ENCODE measurements at regions not wholly inside any gene's neighbourhood (a gene's known extent, or its start where the extent isn't known, plus 50 kb on each side); places are given as distances from the start of the nearest gene placed in this dataset.

DNA sequence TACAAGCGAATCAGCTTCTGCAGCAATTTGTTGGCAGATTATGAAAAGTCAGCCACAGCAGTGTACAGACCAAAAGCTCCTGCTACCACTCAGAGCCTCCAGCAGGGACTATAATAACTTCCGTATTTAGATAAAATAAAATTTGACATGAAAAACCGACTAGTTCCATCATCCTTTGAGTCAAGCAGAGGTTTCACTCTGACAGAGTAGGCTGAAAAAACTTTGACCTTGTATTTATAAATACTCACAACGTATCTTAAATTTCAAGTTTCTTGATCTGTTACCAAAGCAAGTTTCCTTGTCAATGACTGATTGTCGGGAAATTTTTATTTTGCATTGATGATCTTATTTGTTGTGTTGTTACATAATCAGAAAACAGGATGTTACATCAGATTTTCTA is 283.4 kb downstream of the DAD1 start:
- Histone ChIP-seq H3K9ac (ENCODE audit: insufficient read depth, low read length, poor library complexity, severe bottlenecking) (no peak overlapping the region), H3K4me1 (ENCODE audit: control insufficient read depth in 1 of 2, insufficient read depth in 2 of 2, low read length in 2 of 2) (no peaks in the 10 kb centered on the region), H3K9me3 (replicated peaks in 1 of 2; ENCODE audit: control insufficient read depth in 1 of 2, insufficient read depth in 1 of 2, low read length in 2 of 2) (no peaks in the 10 kb centered on the region), H3K79me2 (ENCODE audit: insufficient read depth, low read length) (no peaks in the 10 kb centered on the region), H2AFZ (ENCODE audit: insufficient read depth, low read depth, low read length, poor library complexity, severe bottlenecking) (no peak overlapping the region), H3K27ac (ENCODE audit: low read depth in 1 of 2, low read length in 2 of 2) (no peak overlapping the region), H3K4me3 (replicated peaks in 1 of 3; ENCODE audit: low read depth in 2 of 3, low read length in 3 of 3) (no peak overlapping the region), H4K20me1 (ENCODE audit: insufficient read depth, low read length) (no peaks in the 10 kb centered on the region), H3K36me3 (replicated peaks in 1 of 2; ENCODE audit: control insufficient read depth in 1 of 2, insufficient read depth in 2 of 2, low read length in 2 of 2) (no peaks in the 10 kb centered on the region), H3K4me2 (replicated peaks; ENCODE audit: extremely low read depth, low read length, poor library complexity, severe bottlenecking) (no peak overlapping the region), H3K27me3 (ENCODE audit: control insufficient read depth in 2 of 2, insufficient read depth in 2 of 2, low read length in 2 of 2) (no peaks in the 10 kb centered on the region)
- no peaks in the 10 kb centered on the region for H3K36me3 Mint-ChIP-seq
- H3K27ac Mint-ChIP-seq = no peak overlapping the region
- intact Hi-C loops (cut with micrococcal nuclease) = no loop called here
- peaks cover 0 to 2% (median 1%) of the 10 kb centered on the region in 3 donors for H3K27me3 Mint-ChIP-seq (ENCODE audit: low read depth in 3 of 3)
- no peak overlapping the region for H3K4me3 Mint-ChIP-seq
- H3K9me3 Mint-ChIP-seq = no peaks in the 10 kb centered on the region
- TF ChIP-seq CTCF (IDR thresholded peaks at IDR 0.05) = no peak
- H3K4me1 Mint-ChIP-seq = no peaks in the 10 kb centered on the region
- WGBS (ENCODE audit: insufficient coverage) = 79% methylated on average over 2 of the region's 5 CpGs
- no peak for DNase-seq

DNA sequence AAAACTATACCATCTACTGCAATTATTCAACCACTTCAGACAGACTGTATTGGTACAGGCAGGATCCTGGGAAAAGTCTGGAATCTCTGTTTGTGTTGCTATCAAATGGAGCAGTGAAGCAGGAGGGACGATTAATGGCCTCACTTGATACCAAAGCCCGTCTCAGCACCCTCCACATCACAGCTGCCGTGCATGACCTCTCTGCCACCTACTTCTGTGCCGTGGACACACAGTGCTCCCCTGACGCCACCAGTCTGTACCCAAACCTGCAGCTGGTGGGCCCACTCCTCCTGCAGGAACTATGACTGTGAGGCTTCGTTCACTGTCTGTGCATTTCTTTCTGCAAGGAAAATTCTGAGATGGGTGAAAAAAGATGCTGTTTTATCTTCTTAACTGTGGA is 284.7 kb downstream of the DAD1 start:
- H3K4me3 ChIP-seq (replicated peaks in 1 of 3; ENCODE audit: low read depth in 2 of 3, low read length in 3 of 3) = no peak overlapping the region

More for the DNA sequence above, 284.7 kb downstream of the DAD1 start:
- 97% methylated on average over 5 of the region's 6 CpGs for WGBS (ENCODE audit: insufficient coverage)
- no peak overlapping the region for H3K4me2 ChIP-seq (replicated peaks; ENCODE audit: extremely low read depth, low read length, poor library complexity, severe bottlenecking)
- no peak for DNase-seq
- intact Hi-C loops (cut with micrococcal nuclease) = no loop called here
- no peak for TF ChIP-seq CTCF (IDR thresholded peaks at IDR 0.05)
- no peaks in the 10 kb centered on the region for H4K20me1 ChIP-seq (ENCODE audit: insufficient read depth, low read length)
- no peak overlapping the region for H3K27ac ChIP-seq (ENCODE audit: low read depth in 1 of 2, low read length in 2 of 2)
- no peaks in the 10 kb centered on the region for H3K27me3 ChIP-seq (ENCODE audit: control insufficient read depth in 2 of 2, insufficient read depth in 2 of 2, low read length in 2 of 2)
- H3K9ac ChIP-seq (ENCODE audit: insufficient read depth, low read length, poor library complexity, severe bottlenecking) = no peak overlapping the region
- H2AFZ ChIP-seq (ENCODE audit: insufficient read depth, low read depth, low read length, poor library complexity, severe bottlenecking) = no peak overlapping the region
- Mint-ChIP-seq H3K36me3 (no peaks in the 10 kb centered on the region), H3K9me3 (no peaks in the 10 kb centered on the region), H3K27ac (peak overlapping the region in 1 of 7 donors; percentile 2), H3K4me1 (no peaks in the 10 kb centered on the region), H3K27me3 (ENCODE audit: low read depth in 3 of 3) (peaks cover 0 to 2% (median 1%) of the 10 kb centered on the region in 3 donors), H3K4me3 (no peak overlapping the region)
- no peaks in the 10 kb centered on the region for H3K79me2 ChIP-seq (ENCODE audit: insufficient read depth, low read length)
- no peaks in the 10 kb centered on the region for H3K4me1 ChIP-seq (ENCODE audit: control insufficient read depth in 1 of 2, insufficient read depth in 2 of 2, low read length in 2 of 2)
- H3K9me3 ChIP-seq (replicated peaks in 1 of 2; ENCODE audit: control insufficient read depth in 1 of 2, insufficient read depth in 1 of 2, low read length in 2 of 2) = no peaks in the 10 kb centered on the region
- H3K36me3 ChIP-seq (replicated peaks in 1 of 2; ENCODE audit: control insufficient read depth in 1 of 2, insufficient read depth in 2 of 2, low read length in 2 of 2) = no peaks in the 10 kb centered on the region

Measured in CD14-positive monocyte (primary cell).